GM21515 (cell line): ENCODE measurements at regions not wholly inside any gene's neighbourhood (a gene's known extent, or its start where the extent isn't known, plus 50 kb on each side); places are given as distances from the start of the nearest gene placed in this dataset.
"Not testable (repeated sequence)": the region's sequence is repeated elsewhere in the genome, so short reads cannot be mapped to it uniquely, and the experiment has no call there.

Experiments used
- ATAC-seq: cut with Tn5 transposase; IDR thresholded peaks from one replicate; pipeline ENCODE4 v1.9.1; 2021; ENCODE audit not compliant: unreplicated experiment

- no peak for ATAC-seq
Measured at GRCh38 chr11:38060920-38061319, 1462.9 kb upstream of the RAG2 start.

GRCh38 chr11:38060136-38060535 is 1462.1 kb upstream of the RAG2 start:
- ATAC-seq = no peak

- no peak for ATAC-seq
Measured at GRCh38 chr11:38046571-38047135, 1448.6 kb upstream of the RAG2 start.

DNA sequence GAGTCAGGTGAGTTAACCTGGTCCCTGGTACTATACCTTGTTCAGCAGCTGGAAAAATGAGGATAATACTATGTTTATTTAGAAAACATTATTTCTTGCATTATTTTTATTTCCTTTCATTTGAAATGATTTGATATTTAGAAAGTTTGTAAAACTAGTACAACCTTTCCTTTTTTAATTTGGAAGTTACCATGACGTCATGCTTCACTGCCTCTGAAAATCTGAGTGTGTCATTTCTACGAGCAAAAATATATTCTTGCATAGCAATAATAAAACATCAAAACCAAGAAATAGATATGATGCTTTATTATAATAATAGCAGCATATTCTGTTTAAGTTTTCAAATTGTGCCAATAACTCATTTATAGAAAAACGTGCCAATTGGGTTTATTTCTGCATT is 1445.0 kb upstream of the RAG2 start:
- ATAC-seq = no peak

DNA sequence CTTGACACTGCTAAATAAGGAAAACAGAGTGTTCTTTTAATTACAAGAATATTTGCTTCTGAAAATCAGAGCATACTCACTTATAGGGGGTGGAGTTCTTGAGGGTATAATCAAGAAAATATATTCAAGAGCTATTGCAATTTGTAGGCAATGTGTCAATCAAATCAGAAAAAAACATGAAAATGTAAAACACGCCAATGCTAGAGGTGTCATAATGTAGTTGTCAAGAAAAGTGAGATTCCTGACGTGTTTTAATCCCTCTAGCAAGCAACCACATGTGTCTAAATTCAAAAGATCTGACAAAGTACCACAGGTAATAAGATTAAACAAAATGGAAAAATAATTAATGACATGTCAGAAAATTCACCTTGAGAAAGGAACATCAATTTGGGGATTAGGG is 1440.7 kb upstream of the RAG2 start:
- ATAC-seq = no peak

DNA sequence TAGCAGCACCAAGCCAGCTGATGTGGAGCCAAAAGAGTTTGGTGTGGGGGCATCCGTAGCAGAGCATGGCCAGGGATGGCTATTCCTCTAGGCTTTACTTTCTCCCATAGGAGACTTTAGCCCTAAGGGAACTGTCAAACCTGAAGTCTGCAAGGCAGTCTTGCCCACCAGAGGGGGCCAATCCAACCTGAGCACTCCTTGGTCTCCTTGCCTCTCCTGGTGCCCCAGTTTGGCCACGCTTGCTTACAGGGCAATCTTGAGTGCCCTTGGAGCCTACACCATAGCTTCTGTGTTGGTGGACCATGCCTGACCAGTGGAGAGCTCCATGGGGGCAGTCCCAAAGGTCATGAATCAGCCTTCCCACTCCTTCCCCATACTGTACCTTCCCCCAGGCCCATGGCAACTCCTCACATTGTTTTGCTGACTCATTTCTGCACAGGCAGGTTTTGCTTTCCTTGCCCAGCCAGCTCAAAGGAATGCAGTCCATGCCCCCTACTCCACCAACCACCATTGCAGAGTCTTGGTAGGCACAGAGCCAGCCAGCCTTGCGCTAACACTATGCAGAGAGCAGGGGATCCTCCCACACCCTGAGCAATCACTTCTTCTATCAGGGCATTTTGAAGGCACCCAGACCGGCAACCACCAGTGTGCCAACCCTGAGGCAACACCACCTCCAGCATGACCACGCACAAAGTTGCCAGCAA is 1421.2 kb upstream of the RAG2 start:
- no peak for ATAC-seq

GRCh38 chr11:38014405-38014804 is 1416.4 kb upstream of the RAG2 start:
- ATAC-seq = no peak

- ATAC-seq = no peak
Measured at GRCh38 chr11:38013157-38013556, 1415.1 kb upstream of the RAG2 start.

DNA sequence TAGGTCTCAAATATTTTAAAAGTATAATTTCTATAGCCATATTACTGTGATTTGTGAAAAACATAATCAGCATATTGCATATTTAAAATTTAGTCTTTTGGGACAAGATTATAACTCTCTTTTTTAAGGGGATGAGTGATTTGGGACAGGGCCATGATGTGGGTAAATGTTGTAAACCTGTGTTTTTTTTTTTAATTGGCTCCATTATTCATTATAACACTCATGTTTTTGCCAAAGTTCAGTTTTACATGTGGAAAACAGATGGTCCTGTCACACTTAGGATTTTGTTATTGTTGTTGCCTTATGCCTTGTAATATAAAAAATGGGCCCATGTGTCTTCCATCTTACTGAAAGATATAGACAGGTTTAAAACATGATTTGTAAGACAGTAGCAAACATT is 1413.5 kb upstream of the RAG2 start:
- ATAC-seq = no peak

DNA sequence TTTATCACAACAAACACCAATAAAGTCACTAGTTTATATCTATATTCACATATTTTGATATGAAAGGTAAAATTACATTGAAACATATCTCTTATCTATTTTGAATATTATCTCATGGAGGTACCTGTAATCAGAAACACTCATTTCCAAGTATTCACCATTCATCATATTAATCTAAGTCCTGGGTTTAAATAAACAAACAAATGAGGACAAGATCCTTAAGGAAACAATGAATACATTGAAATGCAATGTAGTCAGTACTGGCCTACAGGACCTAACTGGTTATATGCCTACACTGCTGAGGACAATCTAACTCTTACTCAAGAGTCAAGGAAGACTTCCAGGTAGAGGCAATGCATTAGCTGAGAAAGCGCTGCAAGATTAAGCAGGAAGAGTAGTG is 1411.9 kb upstream of the RAG2 start:
- no peak for ATAC-seq

GRCh38 chr11:38006466-38006865 is 1408.4 kb upstream of the RAG2 start:
- no peak for ATAC-seq

DNA sequence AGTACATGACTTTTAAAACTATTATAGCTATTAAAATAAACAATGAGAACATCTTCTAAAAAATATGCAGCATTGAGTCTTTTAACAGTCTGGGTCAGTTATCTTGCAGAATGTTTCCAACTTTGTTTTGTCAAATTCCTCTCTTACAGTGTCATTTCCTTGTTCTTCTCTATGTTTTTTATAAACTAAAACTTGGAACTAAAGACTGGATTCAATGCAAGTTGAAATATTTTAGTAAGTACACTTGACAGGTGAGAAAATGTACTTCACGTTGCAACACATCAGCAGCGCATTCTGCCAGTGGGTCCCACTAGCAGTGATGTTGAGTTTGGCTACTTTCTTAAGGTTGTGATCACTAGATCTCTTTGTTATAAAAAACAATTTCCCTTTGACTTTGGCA is 1407.6 kb upstream of the RAG2 start:
- ATAC-seq = no peak

DNA sequence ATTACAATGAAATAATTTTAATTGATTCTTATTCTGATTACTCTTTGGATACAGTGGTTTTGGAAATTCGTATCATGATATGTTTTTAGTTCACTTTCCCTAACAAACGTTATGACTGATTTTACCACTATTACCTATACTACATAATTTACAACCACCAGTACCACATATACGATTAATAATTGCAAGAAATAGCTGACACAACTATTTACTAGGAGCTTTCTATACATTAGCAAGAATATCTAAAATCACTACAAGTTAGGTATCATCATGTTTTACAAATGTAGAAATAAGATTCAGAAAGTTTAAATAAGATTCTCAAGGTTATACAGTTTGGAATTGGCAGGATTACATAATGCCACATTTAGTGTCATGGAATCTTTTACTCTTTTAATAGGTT is 1401.1 kb upstream of the RAG2 start:
- no peak for ATAC-seq

- ATAC-seq = no peak
Measured at GRCh38 chr11:37995886-37996285, 1397.8 kb upstream of the RAG2 start.

DNA sequence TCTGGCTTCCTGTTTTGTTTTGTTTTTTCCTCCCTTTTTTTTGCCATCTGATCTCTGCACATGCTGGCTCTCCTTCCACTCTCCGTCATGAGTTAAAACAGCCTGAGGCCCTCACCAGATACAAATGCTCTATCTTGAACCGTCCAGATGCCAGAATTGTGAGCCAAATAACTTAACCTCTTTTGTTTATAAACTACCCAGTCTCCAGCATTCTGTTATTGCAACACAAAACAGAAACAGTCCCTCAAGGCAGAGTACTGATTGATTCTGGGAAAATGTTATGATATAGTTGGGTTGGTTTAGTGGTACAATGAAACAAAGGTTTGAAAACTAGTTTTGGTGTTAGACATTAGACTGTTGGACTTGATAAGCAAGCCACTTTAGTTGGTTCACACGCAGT is 1390.0 kb upstream of the RAG2 start:
- no peak for ATAC-seq

DNA sequence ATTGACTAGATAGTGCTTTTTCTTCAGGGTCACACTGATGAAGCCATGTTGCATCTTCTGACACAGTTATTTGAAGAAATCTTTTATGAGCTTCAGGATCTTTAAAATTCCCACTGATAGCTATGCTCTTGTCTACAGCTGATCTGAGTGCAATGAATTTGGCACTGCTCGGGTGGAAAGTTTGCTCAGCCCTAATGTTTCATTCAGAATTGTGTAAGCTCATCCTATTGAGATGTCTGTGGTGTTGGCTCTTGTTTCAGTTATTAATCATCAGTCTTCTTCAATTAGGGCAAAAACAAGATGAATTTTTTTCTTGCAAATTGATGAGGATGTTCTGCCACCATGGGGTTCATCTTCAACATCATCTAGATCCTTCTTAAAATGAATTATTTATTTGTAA is 1387.0 kb upstream of the RAG2 start:
- ATAC-seq = no peak

DNA sequence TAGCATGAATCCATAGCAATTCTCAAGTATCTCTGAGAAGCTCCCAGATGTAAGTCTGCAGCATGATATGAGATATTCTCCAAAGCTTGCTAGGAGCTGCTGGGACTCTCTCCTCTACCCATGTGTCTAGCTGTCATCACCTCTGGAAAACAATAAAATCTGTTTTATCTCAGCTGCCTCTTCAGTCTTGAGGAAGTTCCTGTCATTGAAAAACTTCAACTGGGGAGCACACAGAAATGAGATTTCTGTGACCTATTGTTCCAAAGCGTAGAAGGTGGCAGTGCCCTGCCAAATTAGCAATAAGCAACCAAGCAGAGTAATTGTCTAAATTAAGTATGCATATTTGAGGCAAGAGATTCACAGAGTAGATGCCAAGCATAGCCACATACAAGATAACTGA is 1380.6 kb upstream of the RAG2 start:
- ATAC-seq = no peak

GRCh38 chr11:37973941-37974340 is 1375.9 kb upstream of the RAG2 start:
- ATAC-seq = no peak

GRCh38 chr11:37972691-37973090 is 1374.7 kb upstream of the RAG2 start:
- no peak for ATAC-seq

DNA sequence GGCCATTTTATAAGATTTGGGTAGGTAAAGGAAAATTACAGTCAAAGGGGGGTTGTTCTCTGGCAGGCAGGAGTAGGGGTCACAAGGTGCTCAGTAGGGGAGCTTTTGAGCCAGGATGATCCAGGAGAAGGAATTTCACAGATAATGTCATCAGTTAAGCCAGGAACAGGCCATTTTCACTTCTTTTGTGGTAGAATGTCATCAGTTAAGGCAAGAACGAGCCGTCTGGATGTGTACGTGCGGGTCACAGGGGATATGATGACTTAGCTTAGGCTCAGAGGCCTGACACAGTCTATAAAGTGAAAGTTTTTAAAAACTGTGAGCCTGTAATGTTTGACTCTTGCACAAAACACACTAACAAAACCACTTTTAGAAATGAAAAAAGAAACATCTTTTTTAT is 1371.3 kb upstream of the RAG2 start:
- not testable (repeated sequence) for ATAC-seq

DNA sequence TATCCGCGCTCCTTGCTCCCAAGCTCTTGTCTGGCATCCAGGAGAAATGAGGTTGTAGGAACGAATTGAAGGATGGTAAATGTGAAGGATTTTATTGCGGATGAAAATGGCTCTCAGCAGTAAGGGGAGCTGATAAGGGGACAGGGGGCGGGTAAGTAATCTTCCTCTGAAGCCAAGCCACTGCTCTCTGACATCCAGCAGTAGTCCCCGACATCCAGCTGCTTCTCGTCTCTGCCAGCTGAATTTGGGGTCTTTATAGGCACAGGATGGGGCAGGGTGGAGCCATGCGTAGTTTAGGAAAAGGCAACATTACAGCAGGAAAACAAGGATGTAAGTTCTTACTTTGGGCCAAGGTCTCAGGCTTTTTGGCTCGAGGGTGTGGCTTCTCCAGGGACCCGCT is 1370.1 kb upstream of the RAG2 start:
- no peak for ATAC-seq

DNA sequence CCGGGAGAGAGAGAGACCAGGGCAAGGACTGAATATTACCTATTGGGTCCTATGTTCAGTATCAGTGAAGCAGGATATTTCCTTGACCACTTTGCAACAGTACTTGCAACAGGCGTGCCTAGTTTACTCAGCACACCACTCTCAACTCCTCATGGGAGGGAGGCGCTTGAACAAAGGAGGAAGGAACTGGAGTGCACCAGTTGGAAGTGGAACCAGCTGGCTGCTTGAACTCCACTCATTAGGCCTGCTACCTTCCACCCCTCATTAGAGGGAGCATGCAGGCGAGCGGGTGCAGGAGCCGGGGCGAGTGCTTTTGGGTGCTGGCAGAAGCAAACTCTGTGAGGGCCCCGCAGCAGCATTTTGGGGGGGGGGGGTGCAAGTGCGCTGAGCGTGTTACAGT is 1369.6 kb upstream of the RAG2 start:
- ATAC-seq = no peak

DNA sequence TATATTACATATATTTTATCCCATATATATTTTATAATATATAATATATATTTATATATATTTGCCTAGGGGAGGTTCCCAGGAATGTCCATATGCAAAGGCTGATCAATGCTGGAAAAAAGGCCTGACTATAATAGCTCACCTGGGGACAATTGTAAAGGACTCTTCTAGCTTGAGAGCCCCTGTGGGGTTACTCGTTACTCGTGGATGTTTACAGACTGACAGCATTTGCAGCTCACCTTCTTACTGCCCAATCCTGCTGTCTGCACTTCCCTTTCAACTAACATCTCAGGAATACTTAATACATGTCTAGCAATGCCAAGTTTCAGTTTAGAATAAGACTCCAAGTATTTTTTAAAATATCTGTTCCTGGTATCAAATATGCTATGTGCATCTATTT is 1365.4 kb upstream of the RAG2 start:
- no peak for ATAC-seq
